ENCODE measurements at regions not wholly inside any gene's neighbourhood (a gene's known extent, or its start where the extent isn't known, plus 50 kb on each side); places are given as distances from the start of the nearest gene placed in this dataset.

GRCh38 chr20:48164566-48165400 is 379.5 kb upstream of the SULF2 start:
- H4K20me1 ChIP-seq (ENCODE audit: control insufficient read depth, insufficient read depth, low read depth, low read length): no peaks in the 10 kb centered on the region
- no peaks in the 10 kb centered on the region for H3K9me3 ChIP-seq (ENCODE audit: control insufficient read depth, insufficient read depth, low read length)
- no peak overlapping the region for H3K4me2 ChIP-seq (ENCODE audit: low read length)
- H3K4me3 ChIP-seq (ENCODE audit: low read length): no peak overlapping the region
- no peak for TF ChIP-seq EZH2phosphoT487 (IDR thresholded peaks at IDR 0.05; ENCODE audit: borderline replicate concordance, low read length)
- TF ChIP-seq, protein P1, sequence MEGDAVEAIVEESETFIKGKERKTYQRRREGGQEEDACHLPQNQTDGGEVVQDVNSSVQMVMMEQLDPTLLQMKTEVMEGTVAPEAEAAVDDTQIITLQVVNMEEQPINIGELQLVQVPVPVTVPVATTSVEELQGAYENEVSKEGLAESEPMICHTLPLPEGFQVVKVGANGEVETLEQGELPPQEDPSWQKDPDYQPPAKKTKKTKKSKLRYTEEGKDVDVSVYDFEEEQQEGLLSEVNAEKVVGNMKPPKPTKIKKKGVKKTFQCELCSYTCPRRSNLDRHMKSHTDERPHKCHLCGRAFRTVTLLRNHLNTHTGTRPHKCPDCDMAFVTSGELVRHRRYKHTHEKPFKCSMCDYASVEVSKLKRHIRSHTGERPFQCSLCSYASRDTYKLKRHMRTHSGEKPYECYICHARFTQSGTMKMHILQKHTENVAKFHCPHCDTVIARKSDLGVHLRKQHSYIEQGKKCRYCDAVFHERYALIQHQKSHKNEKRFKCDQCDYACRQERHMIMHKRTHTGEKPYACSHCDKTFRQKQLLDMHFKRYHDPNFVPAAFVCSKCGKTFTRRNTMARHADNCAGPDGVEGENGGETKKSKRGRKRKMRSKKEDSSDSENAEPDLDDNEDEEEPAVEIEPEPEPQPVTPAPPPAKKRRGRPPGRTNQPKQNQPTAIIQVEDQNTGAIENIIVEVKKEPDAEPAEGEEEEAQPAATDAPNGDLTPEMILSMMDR (IDR thresholded peaks at IDR 0.05; ENCODE audit: low read depth, low read length, poor library complexity, severe bottlenecking): no peak
- no peaks in the 10 kb centered on the region for H3K9me2 ChIP-seq (replicated peaks; ENCODE audit: control insufficient read depth, low read length)
- H3F3A ChIP-seq (ENCODE audit: control insufficient read depth, insufficient read depth): no peaks in the 10 kb centered on the region
- no peak overlapping the region for H3K27ac ChIP-seq (ENCODE audit: low read depth, low read length)
- H3K4me1 ChIP-seq (ENCODE audit: control insufficient read depth, low read length): no peaks in the 10 kb centered on the region
- H3K79me2 ChIP-seq (ENCODE audit: control insufficient read depth, low read length): no peaks in the 10 kb centered on the region
- no peaks in the 10 kb centered on the region for H3K27me3 ChIP-seq (ENCODE audit: control insufficient read depth, low read length)
- H3K36me3 ChIP-seq (ENCODE audit: control insufficient read depth, low read length): no peaks in the 10 kb centered on the region

DNA sequence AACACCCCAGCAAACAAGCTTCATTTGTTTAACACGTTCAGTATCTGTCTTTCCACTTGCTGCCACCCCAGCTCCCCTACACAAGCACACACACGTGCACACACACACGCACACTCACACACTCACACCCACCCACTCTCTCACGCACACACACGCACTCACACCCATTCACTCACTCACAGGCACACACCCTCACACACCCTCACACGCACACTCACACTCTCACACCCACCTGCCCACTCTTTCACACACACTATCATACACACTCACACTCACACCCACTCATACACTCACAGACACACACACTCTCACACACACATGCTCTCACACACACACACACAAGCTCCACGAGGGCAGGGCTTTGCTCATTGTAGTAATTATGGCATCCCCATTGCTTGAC is 378.8 kb upstream of the SULF2 start:
- no peak overlapping the region for H3K4me2 ChIP-seq (ENCODE audit: low read length)
- H3K4me3 ChIP-seq (ENCODE audit: low read length): no peak overlapping the region
- H3K9me3 ChIP-seq (ENCODE audit: control insufficient read depth, insufficient read depth, low read length): no peaks in the 10 kb centered on the region

GRCh38 chr20:48163505-48163904 is 378.2 kb upstream of the SULF2 start:
- H3K9me3 ChIP-seq (ENCODE audit: control insufficient read depth, insufficient read depth, low read length): no peaks in the 10 kb centered on the region
- TF ChIP-seq, protein P1 (IDR thresholded peaks at IDR 0.05; ENCODE audit: low read depth, low read length, poor library complexity, severe bottlenecking): no peak
- TF ChIP-seq EZH2phosphoT487 (IDR thresholded peaks at IDR 0.05; ENCODE audit: borderline replicate concordance, low read length): no peak
- H3K27me3 ChIP-seq (ENCODE audit: control insufficient read depth, low read length): no peaks in the 10 kb centered on the region
- no peaks in the 10 kb centered on the region for H3K36me3 ChIP-seq (ENCODE audit: control insufficient read depth, low read length)
- H3K27ac ChIP-seq (ENCODE audit: low read depth, low read length): no peak overlapping the region
- no peaks in the 10 kb centered on the region for H3K4me1 ChIP-seq (ENCODE audit: control insufficient read depth, low read length)
- no peak overlapping the region for H3K4me2 ChIP-seq (ENCODE audit: low read length)
- no peaks in the 10 kb centered on the region for H3K79me2 ChIP-seq (ENCODE audit: control insufficient read depth, low read length)
- no peaks in the 10 kb centered on the region for H3F3A ChIP-seq (ENCODE audit: control insufficient read depth, insufficient read depth)
- no peaks in the 10 kb centered on the region for H4K20me1 ChIP-seq (ENCODE audit: control insufficient read depth, insufficient read depth, low read depth, low read length)
- no peaks in the 10 kb centered on the region for H3K9me2 ChIP-seq (replicated peaks; ENCODE audit: control insufficient read depth, low read length)
- H3K4me3 ChIP-seq (ENCODE audit: low read length): no peak overlapping the region

More for the DNA sequence above, 378.8 kb upstream of the SULF2 start:
- Histone ChIP-seq H3F3A (ENCODE audit: control insufficient read depth, insufficient read depth) (no peaks in the 10 kb centered on the region), H3K27ac (ENCODE audit: low read depth, low read length) (no peak overlapping the region), H3K4me1 (ENCODE audit: control insufficient read depth, low read length) (no peaks in the 10 kb centered on the region), H3K9me2 (replicated peaks; ENCODE audit: control insufficient read depth, low read length) (no peaks in the 10 kb centered on the region), H3K27me3 (ENCODE audit: control insufficient read depth, low read length) (no peaks in the 10 kb centered on the region), H3K79me2 (ENCODE audit: control insufficient read depth, low read length) (no peaks in the 10 kb centered on the region), H3K36me3 (ENCODE audit: control insufficient read depth, low read length) (no peaks in the 10 kb centered on the region), H4K20me1 (ENCODE audit: control insufficient read depth, insufficient read depth, low read depth, low read length) (no peaks in the 10 kb centered on the region)
- TF ChIP-seq EZH2phosphoT487 (IDR thresholded peaks at IDR 0.05; ENCODE audit: borderline replicate concordance, low read length): no peak
- TF ChIP-seq, protein P1 (IDR thresholded peaks at IDR 0.05; ENCODE audit: low read depth, low read length, poor library complexity, severe bottlenecking): no peak
